ENCODE measurements at regions not wholly inside any gene's neighbourhood (a gene's known extent, or its start where the extent isn't known, plus 50 kb on each side); places are given as distances from the start of the nearest gene placed in this dataset.

- DNase-seq (ENCODE audit: extremely low spot score): no peak
- no peak for TF ChIP-seq FOXA1 (IDR thresholded peaks at IDR 0.05)
- POLR2A ChIA-PET: no interaction called here
- CTCF ChIA-PET: no interaction called here
Measured at GRCh38 chr1:244176201-244176600, 125.1 kb downstream of the ZBTB18 start.

- ChIA-PET CTCF (no interaction called here), POLR2A (no interaction called here)
- no peak for DNase-seq (ENCODE audit: extremely low spot score)
- TF ChIP-seq FOXK2 (IDR thresholded peaks at IDR 0.05) (no peak), FOXM1 (IDR thresholded peaks at IDR 0.05; ENCODE audit: borderline replicate concordance) (no peak)
Measured at GRCh38 chr1:244180256-244180655, 129.2 kb downstream of the ZBTB18 start.

- ChIA-PET CTCF (no interaction called here), POLR2A (no interaction called here)
- TF ChIP-seq ZNF384 (IDR thresholded peaks at IDR 0.05) (no peak), ELF4 (IDR thresholded peaks at IDR 0.05) (no peak), ARNT (IDR thresholded peaks at IDR 0.05) (no peak), CTBP1 (IDR thresholded peaks at IDR 0.05; ENCODE audit: borderline replicate concordance) (no peak), SUZ12 (IDR thresholded peaks at IDR 0.05) (no peak), FOXA1 (IDR thresholded peaks at IDR 0.05) (no peak)
- no peak for DNase-seq (ENCODE audit: extremely low spot score)
Measured at GRCh38 chr1:244181867-244182266, 130.8 kb downstream of the ZBTB18 start.

GRCh38 chr1:244183037-244183436 lies 132.0 kb downstream of the ZBTB18 start:
- TF ChIP-seq CTBP1 (IDR thresholded peaks at IDR 0.05; ENCODE audit: borderline replicate concordance): no peak
- no peak for TF ChIP-seq SP1 (IDR thresholded peaks at IDR 0.05)
- no peak for TF ChIP-seq ZNF384 (IDR thresholded peaks at IDR 0.05)
- no peak for TF ChIP-seq FOXK2 (IDR thresholded peaks at IDR 0.05)
- no peak for TF ChIP-seq HDGF (IDR thresholded peaks at IDR 0.05; ENCODE audit: borderline replicate concordance)
- no peak for TF ChIP-seq BHLHE40 (IDR thresholded peaks at IDR 0.05; ENCODE audit: borderline replicate concordance)
- TF ChIP-seq FOXA1 (IDR thresholded peaks at IDR 0.05): no peak
- TF ChIP-seq SUZ12 (IDR thresholded peaks at IDR 0.05): no peak
- TF ChIP-seq FOXM1 (IDR thresholded peaks at IDR 0.05; ENCODE audit: borderline replicate concordance): no peak
- TF ChIP-seq ELF4 (IDR thresholded peaks at IDR 0.05): no peak
- no peak for DNase-seq (ENCODE audit: extremely low spot score)
- ChIA-PET POLR2A (no interaction called here), CTCF (no interaction called here)

- ChIA-PET POLR2A (no interaction called here), CTCF (no interaction called here)
- TF ChIP-seq PKNOX1 (IDR thresholded peaks at IDR 0.05) (no peak), ELF4 (IDR thresholded peaks at IDR 0.05) (no peak), ARNT (IDR thresholded peaks at IDR 0.05) (no peak), BHLHE40 (IDR thresholded peaks at IDR 0.05; ENCODE audit: borderline replicate concordance) (no peak), NFRKB (IDR thresholded peaks at IDR 0.05) (no peak), SUZ12 (IDR thresholded peaks at IDR 0.05) (no peak), FOXK2 (IDR thresholded peaks at IDR 0.05) (no peak), HDGF (IDR thresholded peaks at IDR 0.05; ENCODE audit: borderline replicate concordance) (no peak), L3MBTL2 (conservative IDR thresholded peaks at IDR 0.05) (no peak), SP1 (IDR thresholded peaks at IDR 0.05) (no peak), ZNF384 (IDR thresholded peaks at IDR 0.05) (no peak), TARDBP (IDR thresholded peaks at IDR 0.05) (no peak), FOXM1 (IDR thresholded peaks at IDR 0.05; ENCODE audit: borderline replicate concordance) (no peak), LEF1 (IDR thresholded peaks at IDR 0.05; ENCODE audit: borderline replicate concordance) (no peak), CTBP1 (IDR thresholded peaks at IDR 0.05; ENCODE audit: borderline replicate concordance) (no peak), FOXA1 (IDR thresholded peaks at IDR 0.05) (no peak)
- no peak for DNase-seq (ENCODE audit: extremely low spot score)
Measured at GRCh38 chr1:244186372-244186771, 135.3 kb downstream of the ZBTB18 start.

- TF ChIP-seq PKNOX1 (IDR thresholded peaks at IDR 0.05): no peak
- TF ChIP-seq FOXA1 (IDR thresholded peaks at IDR 0.05): no peak
- no peak for TF ChIP-seq LEF1 (IDR thresholded peaks at IDR 0.05; ENCODE audit: borderline replicate concordance)
- no peak for TF ChIP-seq ARNT (IDR thresholded peaks at IDR 0.05)
- no peak for TF ChIP-seq HDGF (IDR thresholded peaks at IDR 0.05; ENCODE audit: borderline replicate concordance)
- no peak for TF ChIP-seq SUZ12 (IDR thresholded peaks at IDR 0.05)
- no peak for TF ChIP-seq BHLHE40 (IDR thresholded peaks at IDR 0.05; ENCODE audit: borderline replicate concordance)
- CTCF ChIA-PET: no interaction called here
- POLR2A ChIA-PET: no interaction called here
- no peak for DNase-seq (ENCODE audit: extremely low spot score)
Measured at GRCh38 chr1:244187310-244187709, 136.2 kb downstream of the ZBTB18 start.

- CTCF ChIA-PET: no interaction called here
- no peak for TF ChIP-seq LEF1 (IDR thresholded peaks at IDR 0.05; ENCODE audit: borderline replicate concordance)
- TF ChIP-seq ZNF384 (IDR thresholded peaks at IDR 0.05): no peak
- TF ChIP-seq BHLHE40 (IDR thresholded peaks at IDR 0.05; ENCODE audit: borderline replicate concordance): no peak
- TF ChIP-seq CTBP1 (IDR thresholded peaks at IDR 0.05; ENCODE audit: borderline replicate concordance): no peak
- TF ChIP-seq PKNOX1 (IDR thresholded peaks at IDR 0.05): no peak
- TF ChIP-seq FOXA1 (IDR thresholded peaks at IDR 0.05): no peak
- no peak for TF ChIP-seq SUZ12 (IDR thresholded peaks at IDR 0.05)
- no peak for TF ChIP-seq SP1 (IDR thresholded peaks at IDR 0.05)
- no peak for TF ChIP-seq ARNT (IDR thresholded peaks at IDR 0.05)
- no peak for TF ChIP-seq TARDBP (IDR thresholded peaks at IDR 0.05)
- no peak for TF ChIP-seq FOXM1 (IDR thresholded peaks at IDR 0.05; ENCODE audit: borderline replicate concordance)
- TF ChIP-seq NFRKB (IDR thresholded peaks at IDR 0.05): no peak
- no peak for TF ChIP-seq ELF4 (IDR thresholded peaks at IDR 0.05)
- no peak for TF ChIP-seq FOXK2 (IDR thresholded peaks at IDR 0.05)
- no peak for TF ChIP-seq HDGF (IDR thresholded peaks at IDR 0.05; ENCODE audit: borderline replicate concordance)
- no peak for TF ChIP-seq L3MBTL2 (conservative IDR thresholded peaks at IDR 0.05)
- POLR2A ChIA-PET: no interaction called here
- no peak for DNase-seq (ENCODE audit: extremely low spot score)
Measured at GRCh38 chr1:244191581-244191980, 140.5 kb downstream of the ZBTB18 start.
